MM.1S (cell line): ENCODE measurements at regions not wholly inside any gene's neighbourhood (a gene's known extent, or its start where the extent isn't known, plus 50 kb on each side); places are given as distances from the start of the nearest gene placed in this dataset.

Experiments used
- DNase-seq: peaks from one replicate; pipeline ENCODE4 v3.0.0-alpha.2; 2015
- H2AFZ ChIP-seq: fragments of 300-600 bp; sonication (generic); 2 replicates; pipeline ENCODE4 v1.6.0; 2016; ENCODE audit warnings: antibody characterized with exemption, low read length
- H3F3A ChIP-seq: fragments of 300-600 bp; sonication (generic); 2 replicates; pipeline ENCODE4 v1.6.1; 2016; ENCODE audit warnings: mild to moderate bottlenecking, antibody characterized with exemption, low read length, moderate library complexity, mixed read lengths; ENCODE audit not compliant: insufficient read depth
- H3K27ac ChIP-seq: fragments of 300-600 bp; sonication (generic); 2 replicates; pipeline ENCODE4 v1.5.1; 2016; ENCODE audit warnings: mild to moderate bottlenecking, low read length
- H3K27me3 ChIP-seq: fragments of 300-600 bp; sonication (generic); replicated peaks from 2 replicates; pipeline ENCODE4 v1.6.0; 2016; ENCODE audit warnings: low read length; ENCODE audit not compliant: insufficient read depth
- H3K36me3 ChIP-seq: fragments of 300-600 bp; sonication (generic); replicated peaks from 2 replicates; pipeline ENCODE4 v1.6.1; 2016; ENCODE audit warnings: mild to moderate bottlenecking, low read length, mixed read lengths; ENCODE audit not compliant: insufficient read depth
- H3K4me1 ChIP-seq: fragments of 300-600 bp; sonication (generic); 2 replicates; pipeline ENCODE4 v1.6.1; 2016; ENCODE audit warnings: low read length, mixed read lengths
- H3K4me2 ChIP-seq: fragments of 300-600 bp; sonication (generic); 2 replicates; pipeline ENCODE4 v1.6.0; 2016; ENCODE audit warnings: low read depth, low read length
- H3K4me3 ChIP-seq: fragments of 300-600 bp; sonication (generic); 2 replicates; pipeline ENCODE4 v1.5.1; 2016; ENCODE audit warnings: low read length, mixed read lengths
- H3K79me2 ChIP-seq: fragments of 300-600 bp; sonication (generic); 2 replicates; pipeline ENCODE4 v1.6.1; 2016; ENCODE audit warnings: mixed run types, low read length, mixed read lengths
- H3K9ac ChIP-seq: fragments of 300-600 bp; sonication (generic); 2 replicates; pipeline ENCODE4 v1.6.1; 2016; ENCODE audit warnings: low read length, mixed read lengths
- H3K9me2 ChIP-seq: fragments of 300-600 bp; sonication (generic); replicated peaks from 2 replicates; pipeline ENCODE4 v1.6.1; 2016; ENCODE audit warnings: mild to moderate bottlenecking, low read length, mixed read lengths; ENCODE audit not compliant: insufficient read depth
- H3K9me3 ChIP-seq: fragments of 300-600 bp; sonication (generic); replicated peaks from 2 replicates; pipeline ENCODE4 v1.6.1; 2016; ENCODE audit warnings: mild to moderate bottlenecking, low read length, mixed read lengths; ENCODE audit not compliant: insufficient read depth
- H4K20me1 ChIP-seq: fragments of 300-600 bp; sonication (generic); 2 replicates; pipeline ENCODE4 v1.6.1; 2016; ENCODE audit warnings: mild to moderate bottlenecking, low read length, moderate library complexity, mixed read lengths; ENCODE audit not compliant: insufficient read depth
- CTCF ChIP-seq: fragments of 300-600 bp; sonication (generic); IDR thresholded peaks from 2 replicates; pipeline ENCODE4 v1.5.1; 2016; ENCODE audit warnings: antibody characterized with exemption, low read length, mixed read lengths
- EZH2 ChIP-seq: fragments of 300-600 bp; sonication (generic); optimal IDR thresholded peaks from 2 replicates; pipeline ENCODE3; 2017; ENCODE audit warnings: low read depth, mild to moderate bottlenecking, antibody characterized with exemption, low read length, mixed read lengths
- EZH2phosphoT487 ChIP-seq: fragments of 300-600 bp; sonication (generic); IDR thresholded peaks from 2 replicates; pipeline ENCODE4 v1.6.1; 2018; ENCODE audit warnings: antibody characterized with exemption, low read length

- H3K79me2 ChIP-seq, result no peaks in the 10 kb centered on the region
- no peak for DNase-seq
- no peak overlapping the region for H3K4me2 ChIP-seq
- H2AFZ ChIP-seq, result no peak overlapping the region
- no peaks in the 10 kb centered on the region for H3K27me3 ChIP-seq
- H3K4me1 ChIP-seq, result 0 out of 2 replicates have a peak, but pooled peaks cover 4% of the 10 kb centered on the region
- H3K9me2 ChIP-seq, result no peaks in the 10 kb centered on the region
- H3K36me3 ChIP-seq, result no peaks in the 10 kb centered on the region
- H4K20me1 ChIP-seq, result no peaks in the 10 kb centered on the region
- H3K27ac ChIP-seq, result no peak overlapping the region
- H3K9ac ChIP-seq, result no peak overlapping the region
- TF ChIP-seq CTCF (no peak), EZH2 (no peak), EZH2phosphoT487 (no peak)
- no peak overlapping the region for H3K4me3 ChIP-seq
- H3K9me3 ChIP-seq, result no peaks in the 10 kb centered on the region
- no peaks in the 10 kb centered on the region for H3F3A ChIP-seq
Measured at GRCh38 chr1:90127288-90127953, 132.5 kb downstream of the ZNF326 start.

- Histone ChIP-seq H3K27ac (no peak overlapping the region), H3K4me1 (0 out of 2 replicates have a peak, but pooled peaks cover 4% of the 10 kb centered on the region), H3K27me3 (no peaks in the 10 kb centered on the region), H3K36me3 (no peaks in the 10 kb centered on the region), H3K9me2 (no peaks in the 10 kb centered on the region), H3K9me3 (no peaks in the 10 kb centered on the region), H4K20me1 (no peaks in the 10 kb centered on the region), H3K9ac (no peak overlapping the region), H2AFZ (no peak overlapping the region), H3K4me2 (no peak overlapping the region), H3F3A (no peaks in the 10 kb centered on the region), H3K4me3 (no peak overlapping the region), H3K79me2 (no peaks in the 10 kb centered on the region)
- no peak for TF ChIP-seq EZH2phosphoT487
- TF ChIP-seq EZH2, result no peak
- TF ChIP-seq CTCF, result no peak
- no peak for DNase-seq
Measured at GRCh38 chr1:90126834-90127233, 131.9 kb downstream of the ZNF326 start.

- Histone ChIP-seq H3K27me3 (no peaks in the 10 kb centered on the region), H3K9ac (no peak overlapping the region), H3K36me3 (no peaks in the 10 kb centered on the region), H2AFZ (no peak overlapping the region), H3K4me2 (no peak overlapping the region), H3F3A (no peaks in the 10 kb centered on the region), H3K9me3 (no peaks in the 10 kb centered on the region), H3K9me2 (no peaks in the 10 kb centered on the region), H3K4me3 (no peak overlapping the region), H4K20me1 (no peaks in the 10 kb centered on the region), H3K4me1 (0 out of 2 replicates have a peak, but pooled peaks cover 4% of the 10 kb centered on the region), H3K27ac (no peak overlapping the region), H3K79me2 (no peaks in the 10 kb centered on the region)
- DNase-seq, result no peak
- no peak for TF ChIP-seq EZH2
- TF ChIP-seq EZH2phosphoT487, result no peak
- TF ChIP-seq CTCF, result no peak
Measured at GRCh38 chr1:90122654-90123340, 127.9 kb downstream of the ZNF326 start.
